ENCODE measurements at regions not wholly inside any gene's neighbourhood (a gene's known extent, or its start where the extent isn't known, plus 50 kb on each side); places are given as distances from the start of the nearest gene placed in this dataset.
"Not testable (repeated sequence)": the region's sequence is repeated elsewhere in the genome, so short reads cannot be mapped to it uniquely, and the experiment has no call there.

DNA sequence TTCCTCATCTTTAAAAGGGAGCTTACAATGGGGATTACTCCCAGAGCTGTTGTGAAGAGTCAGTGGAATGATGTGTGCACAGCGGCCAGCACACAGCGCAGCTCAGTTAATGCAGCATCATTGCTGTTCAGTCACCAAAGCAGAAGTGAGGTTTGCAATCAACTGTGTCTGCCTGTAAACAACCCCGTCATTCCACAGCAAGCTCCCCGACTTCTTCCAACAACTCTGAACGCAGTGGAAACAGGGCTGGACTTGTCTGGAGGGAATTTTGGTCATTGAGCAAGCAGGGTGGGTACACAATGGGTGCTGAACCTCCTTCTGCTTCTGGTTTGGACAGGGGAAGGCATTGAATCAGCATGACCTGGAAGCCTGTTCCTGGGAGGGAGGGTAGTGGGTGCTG is 347.4 kb downstream of the PTPRU start:
- DNase-seq: no peak

- no peak for DNase-seq
Observed at GRCh38 chr1:29581256-29581655, 344.9 kb downstream of the PTPRU start.

DNA sequence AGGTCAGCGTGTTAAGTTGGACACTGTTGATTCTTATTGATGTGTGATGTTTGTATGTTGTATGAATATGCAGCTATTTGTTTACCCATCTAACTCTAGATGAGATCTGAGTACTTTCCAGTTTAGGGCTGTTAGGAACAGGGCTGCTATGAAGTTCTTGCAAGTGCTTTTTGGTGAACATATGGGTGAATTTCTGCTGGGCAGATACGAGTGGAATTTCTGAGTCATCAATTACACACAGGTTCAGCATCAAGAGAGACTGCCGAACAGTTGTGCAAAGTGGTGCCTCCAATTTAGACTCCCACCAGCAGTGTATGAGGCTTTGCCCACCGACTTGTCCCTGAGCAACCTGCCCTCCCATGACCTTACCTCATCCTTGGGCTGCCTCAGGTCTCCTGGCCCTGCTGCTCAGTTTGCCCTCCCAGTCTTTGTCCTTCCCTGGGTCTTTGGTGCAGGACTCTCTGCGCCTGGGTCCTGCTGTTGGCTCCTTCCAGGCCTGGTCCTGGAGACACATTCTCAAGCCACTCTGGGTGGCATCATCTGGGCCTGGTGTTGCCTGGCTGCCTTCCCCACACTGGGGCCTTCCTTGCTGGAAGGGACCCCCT is 343.6 kb downstream of the PTPRU start:
- DNase-seq: peak; percentile 44

GRCh38 chr1:29577512-29577911 is 341.2 kb downstream of the PTPRU start:
- no peak for DNase-seq

- no peak for DNase-seq
Observed at GRCh38 chr1:29576510-29576909, 340.2 kb downstream of the PTPRU start.

DNA sequence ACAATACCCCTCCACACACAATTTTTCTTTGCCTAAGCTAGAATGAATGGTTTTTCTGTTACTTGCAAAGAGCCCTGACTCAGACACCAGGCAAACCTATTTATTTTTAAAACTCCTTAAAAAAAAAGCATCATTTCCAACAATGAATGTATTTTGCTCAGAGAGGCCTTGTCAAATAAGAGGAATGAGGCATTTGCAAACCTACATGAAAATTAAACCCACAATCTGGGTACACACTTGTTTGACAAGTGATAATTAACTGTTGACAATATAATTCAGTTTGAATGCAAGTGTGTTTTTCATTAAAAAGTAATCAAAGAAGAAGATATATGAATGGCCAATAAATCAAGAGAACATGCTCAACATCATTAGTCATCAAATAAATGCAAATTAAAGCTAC is 339.5 kb downstream of the PTPRU start:
- peak; percentile 6 for DNase-seq

DNA sequence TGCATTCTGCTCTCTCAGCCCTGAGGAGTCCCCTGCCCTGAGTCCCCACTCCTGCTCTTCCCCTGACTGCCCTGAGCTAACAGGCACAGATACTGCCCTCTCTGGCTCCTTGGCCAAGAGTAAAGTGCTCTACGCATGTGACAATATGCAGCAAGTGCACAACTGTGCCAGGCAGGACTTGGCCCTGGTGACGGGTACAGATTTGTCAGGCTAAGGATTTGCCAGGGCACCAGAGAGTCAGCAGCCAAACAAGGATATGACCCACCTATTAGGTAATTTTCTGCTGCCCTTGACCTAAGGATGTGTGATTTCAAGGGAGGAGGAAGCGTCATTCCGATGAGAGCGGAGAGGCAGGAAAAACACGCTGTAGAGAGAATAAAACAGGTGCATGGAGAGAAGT is 339.0 kb downstream of the PTPRU start:
- DNase-seq: no peak

- DNase-seq: no peak
Observed at GRCh38 chr1:29574871-29575270, 338.5 kb downstream of the PTPRU start.

DNA sequence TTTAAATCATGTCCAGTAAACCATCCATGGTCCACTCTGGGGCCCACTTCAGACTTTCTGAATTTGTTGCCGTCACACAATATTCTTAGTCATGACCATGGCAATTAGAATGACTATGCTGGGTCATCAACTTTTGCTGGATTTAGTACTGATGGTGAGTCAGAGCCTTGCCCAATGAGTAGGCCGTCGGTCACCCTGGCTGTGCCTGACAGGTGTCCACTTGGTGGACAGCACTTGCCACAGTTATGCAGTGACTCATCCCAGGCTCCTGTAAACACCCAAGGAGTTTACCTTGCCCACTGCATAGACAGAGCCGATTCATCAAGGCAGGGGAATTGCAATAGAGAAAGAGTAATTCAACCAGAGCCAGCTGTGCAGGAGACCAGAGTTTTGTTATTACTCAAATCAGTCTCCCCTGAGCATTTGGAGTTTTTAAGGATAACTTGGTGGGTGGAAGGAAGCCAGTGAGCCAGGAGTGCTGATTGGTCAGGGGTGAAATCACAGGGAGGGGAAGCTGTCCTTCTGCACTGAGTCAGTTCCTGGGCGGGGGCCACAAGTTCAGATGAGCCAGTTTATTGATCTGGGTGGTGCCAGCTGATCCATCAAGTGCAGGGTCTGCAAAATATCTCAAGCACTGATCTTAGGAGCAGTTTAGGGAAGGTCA is 333.8 kb downstream of the PTPRU start:
- DNase-seq: peak; percentile 80

GRCh38 chr1:29567257-29567656 is 330.9 kb downstream of the PTPRU start:
- DNase-seq: no peak

DNA sequence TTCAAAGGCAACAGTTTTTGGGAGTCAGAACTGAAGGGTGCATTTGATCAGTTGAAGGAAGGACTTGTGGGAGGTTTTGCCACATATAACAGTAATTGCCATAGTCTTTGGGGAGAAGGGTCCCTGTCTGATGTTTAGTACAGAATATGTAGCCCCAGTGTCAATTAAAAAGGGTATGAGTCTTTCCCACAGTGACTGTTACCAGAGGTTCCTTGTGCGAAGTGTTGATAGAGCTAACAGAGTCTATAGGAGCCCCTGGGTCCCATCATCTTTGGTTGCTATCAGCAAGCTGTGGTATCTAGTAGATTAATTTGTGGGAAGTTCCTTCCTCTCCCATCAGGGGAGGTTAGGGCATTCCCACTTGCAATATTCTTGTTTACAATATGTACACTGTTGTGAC is 329.2 kb downstream of the PTPRU start:
- DNase-seq: no peak

DNA sequence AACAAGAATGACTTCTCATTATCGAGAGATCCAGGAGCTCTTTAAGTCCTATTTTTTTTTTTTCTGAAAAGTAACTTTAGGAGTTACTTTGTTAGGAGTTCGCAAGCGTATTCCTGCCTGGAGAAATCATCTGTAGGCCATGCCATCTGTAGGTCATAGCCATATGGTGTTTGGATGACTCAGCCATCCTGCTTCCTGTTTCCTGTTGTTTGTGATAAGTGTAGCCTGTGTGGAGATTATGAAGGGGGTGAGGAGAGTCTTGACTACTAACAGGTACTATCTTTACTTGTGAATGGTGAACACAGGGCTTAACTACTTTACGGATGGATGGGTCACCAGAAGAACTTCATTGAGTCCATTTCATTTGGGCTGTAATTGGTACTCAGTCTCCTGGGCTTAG is 327.2 kb downstream of the PTPRU start:
- DNase-seq: peak; percentile 1

GRCh38 chr1:29563092-29563491 is 326.8 kb downstream of the PTPRU start:
- DNase-seq: no peak

DNA sequence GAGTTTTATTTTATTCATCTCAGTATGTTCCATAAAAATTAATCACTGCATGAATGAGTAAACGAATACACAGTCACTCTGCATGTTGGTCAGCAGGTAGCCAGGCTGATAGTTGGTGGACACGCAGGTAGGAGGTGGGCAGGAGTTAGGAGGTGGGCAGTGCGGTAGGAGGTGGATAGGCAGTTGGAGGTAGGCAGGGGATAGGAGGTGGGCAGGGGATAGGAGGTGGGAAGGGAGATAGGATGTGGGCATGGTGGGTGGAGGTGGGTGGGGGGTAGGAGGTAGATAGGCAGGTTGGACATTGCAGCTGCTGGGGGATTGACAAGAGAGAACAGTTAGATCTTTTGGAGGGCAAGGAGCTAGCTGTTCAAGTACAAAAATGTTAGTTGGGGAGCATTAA is 322.7 kb downstream of the PTPRU start:
- no peak for DNase-seq

DNA sequence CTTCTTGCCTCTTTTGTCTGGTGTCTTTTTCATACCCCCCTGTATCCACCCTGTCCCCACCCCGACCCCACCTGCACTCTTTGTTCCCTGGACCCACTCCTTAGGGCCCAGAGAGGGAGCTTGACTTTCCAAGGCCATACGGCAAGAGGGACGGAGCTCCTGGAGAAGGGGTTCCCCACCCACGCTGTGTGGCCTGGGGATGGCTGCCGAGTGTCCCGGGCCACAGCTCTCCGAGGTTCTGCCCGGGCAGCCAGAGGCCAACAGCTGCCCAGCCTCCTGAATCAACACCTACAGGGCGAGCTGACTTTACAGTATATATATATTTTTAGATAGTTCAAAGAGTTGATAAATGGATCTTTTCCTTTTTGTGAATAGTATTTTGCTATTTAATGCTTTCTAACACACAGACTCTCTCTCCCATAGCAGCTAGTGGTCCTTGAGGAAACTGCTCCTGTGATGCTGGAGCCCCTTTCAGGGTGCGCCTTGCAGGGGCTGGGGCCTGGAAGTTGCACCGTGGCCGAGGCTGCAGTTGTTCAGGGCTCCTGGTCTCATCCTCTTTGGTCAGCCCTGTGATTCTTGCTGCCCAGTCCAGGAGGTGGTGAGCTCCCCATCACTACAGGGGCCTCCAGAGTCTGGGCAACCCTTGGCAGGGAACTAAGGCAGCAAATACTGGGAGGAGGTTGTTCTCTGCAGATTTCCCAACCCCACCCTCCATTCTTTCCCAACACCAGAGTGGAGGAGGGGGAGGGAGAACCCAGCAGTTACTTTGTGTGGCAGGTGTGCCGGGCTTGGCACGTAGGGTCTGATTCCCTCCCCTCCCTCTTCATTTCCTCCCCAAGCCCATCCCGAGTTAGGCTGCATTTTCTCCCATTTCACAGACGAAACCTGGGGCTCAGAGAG is 321.6 kb downstream of the PTPRU start:
- no peak for DNase-seq

GRCh38 chr1:29557066-29557465 is 320.7 kb downstream of the PTPRU start:
- DNase-seq: no peak

GRCh38 chr1:29556657-29557056 is 320.3 kb downstream of the PTPRU start:
- DNase-seq: no peak

- DNase-seq: no peak
Observed at GRCh38 chr1:29555043-29555620, 318.8 kb downstream of the PTPRU start.

GRCh38 chr1:29554208-29554778 is 318.0 kb downstream of the PTPRU start:
- DNase-seq: no peak

- DNase-seq: no peak
Observed at GRCh38 chr1:29551123-29551936, 315.0 kb downstream of the PTPRU start.

DNA sequence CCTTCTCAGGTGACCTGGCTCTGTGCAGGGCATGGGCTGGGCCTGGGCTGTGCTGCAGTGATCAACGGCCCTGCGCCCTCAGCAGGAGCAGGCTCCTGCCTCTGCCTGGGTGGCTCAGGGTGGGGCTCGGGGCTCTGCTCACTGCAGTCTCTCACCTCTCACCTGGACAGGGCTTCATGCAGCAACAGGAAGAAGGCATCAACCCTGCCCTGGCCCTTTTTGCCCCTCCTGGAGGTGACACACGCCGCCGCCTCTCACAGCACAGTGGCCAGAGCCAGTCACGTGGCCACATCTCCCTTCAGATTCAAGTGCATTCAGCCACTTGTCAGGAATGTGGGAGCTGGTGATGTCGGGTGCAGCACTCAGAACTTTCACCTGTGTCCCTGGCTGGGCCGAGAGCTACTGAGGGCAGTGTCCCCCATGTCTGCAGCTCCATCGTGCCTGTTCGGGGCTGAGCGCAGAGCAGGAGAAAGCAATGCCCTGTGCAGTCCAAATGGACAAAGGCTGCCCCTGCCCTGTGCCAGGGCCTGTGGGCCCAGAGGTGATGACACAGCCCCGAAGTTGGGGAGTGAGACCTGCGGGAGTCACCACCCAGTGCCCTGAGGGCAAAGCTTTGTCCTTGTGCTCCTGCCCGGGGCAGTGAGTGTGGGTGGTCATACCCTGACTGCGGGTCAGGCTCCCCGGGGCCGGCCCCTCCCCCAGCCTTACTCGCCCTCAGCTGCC is 314.0 kb downstream of the PTPRU start:
- no peak for DNase-seq

DNA sequence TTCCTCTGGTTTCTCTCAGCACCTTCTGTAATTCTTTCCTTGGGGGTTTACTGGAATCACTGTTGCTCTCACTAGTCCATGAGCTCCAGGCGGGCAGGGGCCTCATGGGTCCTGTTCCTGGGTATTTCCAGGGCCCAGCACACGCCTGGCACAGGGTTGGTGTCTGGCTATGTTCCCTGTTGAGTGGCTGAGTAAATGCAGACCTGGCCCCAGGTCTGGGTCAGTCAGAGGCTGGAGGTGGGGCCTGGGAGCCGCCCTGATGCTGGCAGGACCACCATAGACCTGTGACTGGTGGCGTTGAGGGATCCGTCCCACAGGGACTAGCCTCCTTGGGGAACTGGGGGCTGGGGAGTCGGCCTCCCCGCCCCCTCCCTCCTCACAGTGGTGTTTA is 313.4 kb downstream of the PTPRU start:
- not testable (repeated sequence) for DNase-seq
